ENCODE measurements at regions not wholly inside any gene's neighbourhood (a gene's known extent, or its start where the extent isn't known, plus 50 kb on each side); places are given as distances from the start of the nearest gene placed in this dataset.

GRCh38 chr5:53817183-53817582 is 256.7 kb downstream of the NDUFS4 start:
- Histone ChIP-seq H3K9me3 (ENCODE audit: control extremely low read depth in 1 of 3, control insufficient read depth in 2 of 3, insufficient read depth in 1 of 3, low read length in 2 of 3) (no peaks in the 10 kb centered on the region), H3K9ac (ENCODE audit: low read length) (no peak overlapping the region), H3K4me2 (replicated peaks; ENCODE audit: low read depth, low read length, poor library complexity, severe bottlenecking) (no peak overlapping the region), H3K27ac (ENCODE audit: low read length in 2 of 2) (no peak overlapping the region), H3K36me3 (replicated peaks in 1 of 2; ENCODE audit: control extremely low read depth in 1 of 2, control insufficient read depth in 1 of 2, extremely low read depth in 1 of 2, insufficient read depth in 2 of 2, low read length in 1 of 2) (no peaks in the 10 kb centered on the region), H4K20me1 (ENCODE audit: control insufficient read depth, insufficient read depth, low read length, poor library complexity, severe bottlenecking) (no peaks in the 10 kb centered on the region), H3K4me1 (ENCODE audit: control insufficient read depth in 2 of 2, insufficient read depth in 2 of 2, low read length in 2 of 2) (no peaks in the 10 kb centered on the region), H3K4me3 (ENCODE audit: control extremely low read depth in 1 of 5, extremely low read depth in 1 of 5, insufficient read depth in 1 of 5, low read depth in 2 of 5, low read length in 4 of 5) (no peak overlapping the region), H3K79me2 (ENCODE audit: control insufficient read depth, insufficient read depth, low read length) (no peaks in the 10 kb centered on the region), H3K27me3 (replicated peaks in 1 of 4; ENCODE audit: control extremely low read depth in 1 of 4, control insufficient read depth in 3 of 4, insufficient read depth in 4 of 4, low read length in 3 of 4) (no peaks in the 10 kb centered on the region), H2AFZ (ENCODE audit: insufficient read depth, low read depth, low read length, poor library complexity, severe bottlenecking) (no peak overlapping the region)
- no peak for ATAC-seq (ENCODE audit: low read depth)
- Mint-ChIP-seq H3K27ac (no peak overlapping the region), H3K4me3 (no peak overlapping the region), H3K27me3 (no peaks in the 10 kb centered on the region), H3K9me3 (ENCODE audit: insufficient read depth) (no peaks in the 10 kb centered on the region), H3K4me1 (no peaks in the 10 kb centered on the region)
- TF ChIP-seq EZH2 (IDR thresholded peaks at IDR 0.05; ENCODE audit: borderline replicate concordance, insufficient read depth, low read depth, low read length, poor library complexity, severe bottlenecking) (no peak), CTCF (IDR thresholded peaks at IDR 0.05) (no peak)
- intact Hi-C loops (cut with micrococcal nuclease): no loop called here
- DNase-seq: no peak
- CTCF ChIA-PET: no interaction called here
- POLR2A ChIA-PET: no interaction called here

- no peaks in the 10 kb centered on the region for H3K27me3 ChIP-seq (replicated peaks in 1 of 4; ENCODE audit: control extremely low read depth in 1 of 4, control insufficient read depth in 3 of 4, insufficient read depth in 4 of 4, low read length in 3 of 4)
- ATAC-seq (ENCODE audit: low read depth): no peak
- H3K4me1 ChIP-seq (ENCODE audit: control insufficient read depth in 2 of 2, insufficient read depth in 2 of 2, low read length in 2 of 2): no peaks in the 10 kb centered on the region
- Mint-ChIP-seq H3K9me3 (ENCODE audit: insufficient read depth) (no peaks in the 10 kb centered on the region), H3K27ac (no peak overlapping the region), H3K4me1 (no peaks in the 10 kb centered on the region), H3K4me3 (no peak overlapping the region), H3K27me3 (no peaks in the 10 kb centered on the region)
- no peak overlapping the region for H2AFZ ChIP-seq (ENCODE audit: insufficient read depth, low read depth, low read length, poor library complexity, severe bottlenecking)
- intact Hi-C loops (cut with micrococcal nuclease): no loop called here
- H3K27ac ChIP-seq (ENCODE audit: low read length in 2 of 2): no peak overlapping the region
- H3K79me2 ChIP-seq (ENCODE audit: control insufficient read depth, insufficient read depth, low read length): no peaks in the 10 kb centered on the region
- ChIA-PET CTCF (no interaction called here), POLR2A (no interaction called here)
- DNase-seq: no peak
- H3K4me2 ChIP-seq (replicated peaks; ENCODE audit: low read depth, low read length, poor library complexity, severe bottlenecking): no peak overlapping the region
- no peaks in the 10 kb centered on the region for H3K9me3 ChIP-seq (ENCODE audit: control extremely low read depth in 1 of 3, control insufficient read depth in 2 of 3, insufficient read depth in 1 of 3, low read length in 2 of 3)
- H3K36me3 ChIP-seq (replicated peaks in 1 of 2; ENCODE audit: control extremely low read depth in 1 of 2, control insufficient read depth in 1 of 2, extremely low read depth in 1 of 2, insufficient read depth in 2 of 2, low read length in 1 of 2): no peaks in the 10 kb centered on the region
- TF ChIP-seq CTCF (IDR thresholded peaks at IDR 0.05): no peak
- TF ChIP-seq EZH2 (IDR thresholded peaks at IDR 0.05; ENCODE audit: borderline replicate concordance, insufficient read depth, low read depth, low read length, poor library complexity, severe bottlenecking): no peak
- WGBS (ENCODE audit: insufficient coverage): 93% methylated on average over 7 of the region's 8 CpGs
- H3K9ac ChIP-seq (ENCODE audit: low read length): no peak overlapping the region
- no peak overlapping the region for H3K4me3 ChIP-seq (ENCODE audit: control extremely low read depth in 1 of 5, extremely low read depth in 1 of 5, insufficient read depth in 1 of 5, low read depth in 2 of 5, low read length in 4 of 5)
- H4K20me1 ChIP-seq (ENCODE audit: control insufficient read depth, insufficient read depth, low read length, poor library complexity, severe bottlenecking): no peaks in the 10 kb centered on the region
These were observed 259.0 kb downstream of the NDUFS4 start for GRCh38 chr5:53819482-53819881.

Data from B cell (primary cell).